Neuron (in vitro differentiated cells): ENCODE measurements at regions not wholly inside any gene's neighbourhood (a gene's known extent, or its start where the extent isn't known, plus 50 kb on each side); places are given as distances from the start of the nearest gene placed in this dataset.
"Not testable (repeated sequence)": the region's sequence is repeated elsewhere in the genome, so short reads cannot be mapped to it uniquely, and the experiment has no call there.

Source experiments
- H2AFZ ChIP-seq: one replicate; pipeline ENCODE4 v1.6.1; 2013; ENCODE audit warnings: low read depth, mild to moderate bottlenecking, inconsistent platforms, low read length, moderate library complexity
- H3K27me3 ChIP-seq: one replicate; pipeline ENCODE4 v1.6.1; 2013; ENCODE audit warnings: low read length; ENCODE audit not compliant: insufficient read depth
- H3K36me3 ChIP-seq: one replicate; pipeline ENCODE4 v1.6.1; 2013; ENCODE audit warnings: low read length; ENCODE audit not compliant: insufficient read depth
- H3K4me1 ChIP-seq: one replicate; pipeline ENCODE4 v1.6.1; 2013; ENCODE audit warnings: low read length; ENCODE audit not compliant: insufficient read depth
- H3K4me3 ChIP-seq: 2 replicates; pipeline ENCODE4 v1.5.1; 2013; ENCODE audit warnings: mild to moderate bottlenecking, low read length, moderate library complexity
- H3K9me3 ChIP-seq: one replicate; pipeline ENCODE4 v1.6.1; 2013; ENCODE audit warnings: low read length

- Histone ChIP-seq H3K27me3 (no peaks in the 10 kb centered on the region), H3K4me3 (no peak overlapping the region), H3K9me3 (no peaks in the 10 kb centered on the region), H3K4me1 (peaks cover 3% of the 10 kb centered on the region), H3K36me3 (no peaks in the 10 kb centered on the region), H2AFZ (no peak overlapping the region)
These were observed 470.8 kb upstream of the LMO3 start for GRCh38 chr12:17076811-17077210.

DNA sequence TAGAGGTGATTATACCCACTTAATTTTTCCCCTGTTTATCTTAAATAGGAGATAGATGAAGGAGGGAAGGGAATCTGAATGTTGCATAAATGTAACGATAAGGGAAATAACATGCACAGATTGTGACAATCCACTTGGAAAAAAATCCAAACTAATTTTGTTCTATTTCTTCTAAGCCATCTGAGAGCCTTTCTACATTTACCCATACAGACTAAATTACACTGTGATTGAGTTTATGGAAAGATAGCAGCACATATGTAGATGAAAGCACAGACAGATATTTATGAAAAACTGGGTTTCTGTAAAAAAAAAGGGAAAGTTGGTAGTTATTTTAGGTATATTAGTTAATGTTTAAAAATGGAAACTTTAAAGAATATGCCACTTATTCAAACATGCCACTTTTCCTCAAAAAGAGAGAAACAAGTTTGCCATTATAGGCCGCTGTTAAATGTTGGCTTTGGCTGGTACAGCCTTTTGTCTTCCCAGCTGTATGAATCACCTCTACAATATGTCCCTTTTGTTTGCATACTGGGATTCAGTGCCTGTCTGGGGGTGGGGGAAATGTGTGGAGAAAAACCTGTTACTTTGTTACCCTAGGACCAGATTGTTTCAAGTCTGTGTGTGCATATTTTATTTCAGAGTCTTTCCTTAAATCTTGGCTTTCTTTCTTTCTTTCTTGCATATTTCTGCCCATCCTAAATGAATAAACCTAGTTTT lies 470.2 kb upstream of the LMO3 start:
- Histone ChIP-seq H3K4me3 (no peak overlapping the region), H3K4me1 (peaks cover 3% of the 10 kb centered on the region), H3K9me3 (no peaks in the 10 kb centered on the region), H2AFZ (no peak overlapping the region), H3K36me3 (no peaks in the 10 kb centered on the region), H3K27me3 (no peaks in the 10 kb centered on the region)

GRCh38 chr12:17064834-17065233 lies 458.9 kb upstream of the LMO3 start:
- Histone ChIP-seq H3K36me3 (no peaks in the 10 kb centered on the region), H3K9me3 (no peaks in the 10 kb centered on the region), H2AFZ (no peak overlapping the region), H3K27me3 (no peaks in the 10 kb centered on the region), H3K4me3 (no peak overlapping the region), H3K4me1 (no peaks in the 10 kb centered on the region)

DNA sequence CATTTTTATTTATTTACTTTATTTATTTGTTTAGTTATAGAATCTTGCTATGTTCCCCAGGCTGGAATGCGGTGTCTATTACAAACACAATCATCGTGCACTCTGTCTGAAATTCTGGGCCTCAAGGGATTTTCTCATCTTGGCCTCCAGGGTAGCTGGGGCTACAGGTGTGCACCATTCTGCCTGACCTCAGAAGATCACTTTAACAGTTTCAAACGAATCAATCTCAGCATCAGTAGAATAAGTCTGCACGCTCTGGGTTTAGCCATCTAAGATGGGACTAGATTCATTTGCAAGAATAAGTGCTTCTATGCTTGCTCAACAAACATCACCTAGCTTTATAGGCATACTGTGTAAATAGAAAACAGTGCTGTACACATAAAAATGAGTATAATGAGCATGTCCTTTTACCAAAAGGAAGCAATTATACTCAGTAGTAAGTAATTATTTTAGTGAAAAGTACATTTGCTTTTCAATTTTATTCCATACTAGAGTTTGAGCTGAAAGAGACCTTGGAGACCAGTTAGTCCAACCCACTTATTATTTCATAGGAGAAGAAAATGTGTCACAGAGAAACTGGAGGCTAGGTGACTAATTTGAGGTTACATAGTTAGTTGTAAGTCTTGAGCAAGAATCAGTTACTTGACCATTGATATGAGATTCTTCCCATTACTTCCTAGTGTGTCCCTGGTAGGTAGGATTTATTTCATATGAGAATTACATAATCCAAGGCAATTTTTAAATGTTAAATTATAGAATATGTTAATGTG lies 456.5 kb upstream of the LMO3 start:
- Histone ChIP-seq H3K4me3 (no peak overlapping the region), H2AFZ (no peak overlapping the region), H3K4me1 (no peaks in the 10 kb centered on the region), H3K27me3 (no peaks in the 10 kb centered on the region), H3K36me3 (no peaks in the 10 kb centered on the region), H3K9me3 (no peaks in the 10 kb centered on the region)

GRCh38 chr12:17060260-17060659 lies 454.3 kb upstream of the LMO3 start:
- H3K9me3 ChIP-seq: no peaks in the 10 kb centered on the region
- no peaks in the 10 kb centered on the region for H3K4me1 ChIP-seq
- H2AFZ ChIP-seq: no peak overlapping the region
- no peaks in the 10 kb centered on the region for H3K27me3 ChIP-seq
- H3K36me3 ChIP-seq: no peaks in the 10 kb centered on the region
- H3K4me3 ChIP-seq: no peak overlapping the region

GRCh38 chr12:17056546-17056945 lies 450.6 kb upstream of the LMO3 start:
- Histone ChIP-seq H3K27me3 (no peaks in the 10 kb centered on the region), H3K4me3 (no peak overlapping the region), H3K36me3 (no peaks in the 10 kb centered on the region), H2AFZ (no peak overlapping the region), H3K4me1 (no peaks in the 10 kb centered on the region), H3K9me3 (no peaks in the 10 kb centered on the region)

DNA sequence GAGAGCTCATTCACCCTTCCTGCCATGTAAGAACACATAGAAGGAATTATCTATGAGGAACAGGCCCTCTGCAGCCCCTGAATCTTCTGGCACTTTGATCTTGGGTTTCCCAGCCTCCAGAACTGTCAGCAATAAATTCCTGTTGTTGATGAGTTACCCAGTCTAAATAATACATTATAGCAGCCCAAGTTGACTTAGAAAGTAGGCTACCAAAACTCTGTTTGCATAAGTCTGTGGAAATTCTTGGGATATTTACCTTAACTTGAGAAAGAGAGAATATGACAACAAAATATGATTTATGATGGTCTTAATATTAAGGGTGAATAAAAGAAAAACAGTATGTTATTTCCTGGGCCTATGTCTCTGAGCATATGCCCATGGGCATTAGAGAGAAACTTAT lies 433.0 kb upstream of the LMO3 start:
- H2AFZ ChIP-seq: no peak overlapping the region
- H3K4me3 ChIP-seq: no peak overlapping the region
- no peaks in the 10 kb centered on the region for H3K27me3 ChIP-seq
- H3K9me3 ChIP-seq: no peaks in the 10 kb centered on the region
- H3K36me3 ChIP-seq: no peaks in the 10 kb centered on the region
- H3K4me1 ChIP-seq: no peaks in the 10 kb centered on the region

- no peaks in the 10 kb centered on the region for H3K9me3 ChIP-seq
- no peaks in the 10 kb centered on the region for H3K36me3 ChIP-seq
- H2AFZ ChIP-seq: no peak overlapping the region
- H3K4me1 ChIP-seq: no peaks in the 10 kb centered on the region
- H3K27me3 ChIP-seq: no peaks in the 10 kb centered on the region
- H3K4me3 ChIP-seq: no peak overlapping the region
These were observed 429.4 kb upstream of the LMO3 start for GRCh38 chr12:17035372-17035771.

GRCh38 chr12:17030338-17030737 lies 424.4 kb upstream of the LMO3 start:
- H3K36me3 ChIP-seq: no peaks in the 10 kb centered on the region
- no peak overlapping the region for H2AFZ ChIP-seq
- H3K9me3 ChIP-seq: no peaks in the 10 kb centered on the region
- H3K4me3 ChIP-seq: no peak overlapping the region
- no peaks in the 10 kb centered on the region for H3K27me3 ChIP-seq
- no peaks in the 10 kb centered on the region for H3K4me1 ChIP-seq

- H3K4me1 ChIP-seq: no peaks in the 10 kb centered on the region
- H3K9me3 ChIP-seq: no peaks in the 10 kb centered on the region
- H3K4me3 ChIP-seq: no peak overlapping the region
- H3K36me3 ChIP-seq: no peaks in the 10 kb centered on the region
- H3K27me3 ChIP-seq: no peaks in the 10 kb centered on the region
- no peak overlapping the region for H2AFZ ChIP-seq
These were observed 422.4 kb upstream of the LMO3 start for GRCh38 chr12:17028348-17028747.

DNA sequence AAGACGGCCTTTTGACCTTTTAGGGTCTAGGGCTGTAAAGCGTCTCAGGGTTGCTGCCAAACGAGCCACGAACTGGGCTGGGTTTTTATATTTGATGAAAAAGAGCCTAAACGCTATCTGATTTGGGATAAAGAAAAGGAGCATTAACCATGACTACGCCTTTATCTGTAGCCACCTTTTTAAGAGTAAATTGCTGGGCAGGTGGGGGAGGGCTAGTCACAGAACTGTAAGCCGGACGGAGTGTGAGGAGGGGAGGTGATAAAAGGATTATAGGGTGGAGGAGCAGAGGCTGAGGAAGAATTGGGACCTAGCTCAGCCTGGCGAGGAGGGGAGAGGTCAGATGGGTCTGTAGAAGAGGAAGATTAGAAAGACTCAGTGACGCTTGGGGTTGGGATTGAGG lies 419.5 kb upstream of the LMO3 start:
- H3K36me3 ChIP-seq, H3K27me3 ChIP-seq, H3K9me3 ChIP-seq, H3K4me3 ChIP-seq, H3K4me1 ChIP-seq, H2AFZ ChIP-seq: not testable (repeated sequence)

- H3K9me3 ChIP-seq: no peaks in the 10 kb centered on the region
- no peaks in the 10 kb centered on the region for H3K36me3 ChIP-seq
- H3K4me3 ChIP-seq: no peak overlapping the region
- no peaks in the 10 kb centered on the region for H3K27me3 ChIP-seq
- no peak overlapping the region for H2AFZ ChIP-seq
- H3K4me1 ChIP-seq: no peaks in the 10 kb centered on the region
These were observed 414.8 kb upstream of the LMO3 start for GRCh38 chr12:17020765-17021164.

GRCh38 chr12:17017402-17017801 lies 411.4 kb upstream of the LMO3 start:
- no peaks in the 10 kb centered on the region for H3K4me1 ChIP-seq
- no peak overlapping the region for H2AFZ ChIP-seq
- no peaks in the 10 kb centered on the region for H3K27me3 ChIP-seq
- H3K36me3 ChIP-seq: no peaks in the 10 kb centered on the region
- no peak overlapping the region for H3K4me3 ChIP-seq
- no peaks in the 10 kb centered on the region for H3K9me3 ChIP-seq
